GM21737 (cell line): ENCODE measurements at regions not wholly inside any gene's neighbourhood (a gene's known extent, or its start where the extent isn't known, plus 50 kb on each side); places are given as distances from the start of the nearest gene placed in this dataset.

ENCODE experiments used
- ATAC-seq: cut with Tn5 transposase; IDR thresholded peaks from one replicate; pipeline ENCODE4 v1.9.1; 2021; ENCODE audit warnings: mild to moderate bottlenecking, moderate library complexity; ENCODE audit not compliant: unreplicated experiment

DNA sequence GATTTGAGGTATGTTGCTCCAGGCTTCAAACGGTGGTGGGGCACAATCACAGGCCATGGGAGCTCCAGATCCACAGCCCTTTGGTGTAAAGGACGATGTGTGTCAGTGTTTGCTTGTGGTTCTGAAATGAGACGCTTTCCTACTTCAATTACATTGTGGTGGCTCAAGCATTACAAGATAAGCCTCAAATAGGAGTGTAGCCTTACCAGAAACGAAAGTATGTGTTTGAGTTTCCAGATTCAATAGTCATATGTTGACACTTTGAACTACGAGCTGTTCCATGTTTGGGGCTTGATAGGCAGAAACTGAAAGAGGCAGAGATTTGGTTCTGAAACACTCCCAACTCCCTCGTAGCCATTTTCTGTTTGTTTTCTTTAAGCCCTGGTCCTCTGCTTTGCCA, 187.1 kb downstream of the MYLK4 start:
- ATAC-seq, result no peak

DNA sequence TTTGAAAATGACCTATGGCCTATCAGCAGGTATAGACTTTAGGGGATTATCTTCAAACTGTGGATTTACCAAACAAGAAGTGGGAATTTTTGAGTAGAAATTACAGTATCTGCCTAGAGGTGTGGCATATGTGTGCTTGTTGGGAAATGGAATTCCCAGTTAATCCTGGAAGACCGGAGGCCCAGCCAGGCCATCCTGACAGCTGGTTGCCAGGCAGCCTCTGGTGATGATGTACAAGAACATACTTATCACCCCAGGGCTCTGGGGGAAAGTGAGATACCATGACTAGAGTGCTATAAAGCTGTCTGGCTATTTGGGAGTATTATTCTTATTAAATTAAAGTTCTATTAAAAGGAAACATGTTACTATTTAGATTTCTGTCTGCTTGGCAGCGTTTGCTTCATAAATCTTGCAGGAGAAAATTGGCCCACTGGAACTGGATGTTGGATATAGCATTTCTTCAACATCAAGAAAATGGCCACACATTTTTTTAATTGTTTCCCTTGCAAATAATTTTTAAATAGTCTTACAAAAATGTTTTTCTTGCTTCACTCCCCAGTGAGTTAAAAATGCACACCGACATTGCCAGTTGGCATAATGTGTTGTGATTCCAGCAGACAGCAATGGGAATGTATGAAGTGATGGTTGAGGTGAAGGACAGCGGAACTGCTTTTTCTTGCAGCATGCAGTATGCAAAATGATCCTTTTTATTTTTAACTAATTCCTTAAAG, 187.8 kb downstream of the MYLK4 start:
- no peak for ATAC-seq

DNA sequence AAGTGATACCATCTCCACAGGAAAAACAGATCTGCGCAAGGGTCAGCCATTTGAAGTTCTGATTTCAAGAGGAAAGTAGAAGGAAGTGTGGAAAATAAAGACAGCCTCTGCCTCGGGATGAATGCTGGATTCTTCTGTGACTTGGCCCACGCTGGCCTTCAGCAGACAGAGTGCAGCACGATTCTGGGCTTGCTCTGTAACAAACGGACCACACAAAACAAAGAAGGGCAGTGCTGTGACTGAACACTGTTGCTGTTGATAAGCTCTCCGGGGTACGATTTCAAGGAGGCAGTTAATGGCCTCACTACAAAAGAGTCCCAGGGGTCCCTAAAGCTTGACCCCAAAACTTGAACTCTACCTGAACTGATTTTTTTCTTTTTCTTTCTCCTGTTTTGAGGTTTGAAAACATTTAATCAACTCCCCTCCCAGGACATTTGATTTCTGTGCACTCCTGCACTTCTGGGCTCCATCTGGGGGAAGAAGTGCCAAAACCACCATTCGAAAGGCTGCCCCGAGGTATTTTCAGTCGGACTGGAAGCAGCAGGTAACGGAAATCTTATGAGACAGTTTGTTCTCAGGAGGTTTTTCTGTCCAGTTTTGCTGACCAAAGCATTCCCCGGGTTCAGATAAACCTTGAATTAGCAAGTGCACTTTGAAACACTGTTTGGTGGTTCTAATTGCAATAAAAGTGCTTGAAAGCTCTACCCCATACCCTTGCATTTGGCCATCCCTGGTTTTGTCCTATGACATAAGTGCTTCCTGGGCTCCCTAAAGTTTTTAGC, 189.6 kb downstream of the MYLK4 start:
- ATAC-seq, result no peak

DNA sequence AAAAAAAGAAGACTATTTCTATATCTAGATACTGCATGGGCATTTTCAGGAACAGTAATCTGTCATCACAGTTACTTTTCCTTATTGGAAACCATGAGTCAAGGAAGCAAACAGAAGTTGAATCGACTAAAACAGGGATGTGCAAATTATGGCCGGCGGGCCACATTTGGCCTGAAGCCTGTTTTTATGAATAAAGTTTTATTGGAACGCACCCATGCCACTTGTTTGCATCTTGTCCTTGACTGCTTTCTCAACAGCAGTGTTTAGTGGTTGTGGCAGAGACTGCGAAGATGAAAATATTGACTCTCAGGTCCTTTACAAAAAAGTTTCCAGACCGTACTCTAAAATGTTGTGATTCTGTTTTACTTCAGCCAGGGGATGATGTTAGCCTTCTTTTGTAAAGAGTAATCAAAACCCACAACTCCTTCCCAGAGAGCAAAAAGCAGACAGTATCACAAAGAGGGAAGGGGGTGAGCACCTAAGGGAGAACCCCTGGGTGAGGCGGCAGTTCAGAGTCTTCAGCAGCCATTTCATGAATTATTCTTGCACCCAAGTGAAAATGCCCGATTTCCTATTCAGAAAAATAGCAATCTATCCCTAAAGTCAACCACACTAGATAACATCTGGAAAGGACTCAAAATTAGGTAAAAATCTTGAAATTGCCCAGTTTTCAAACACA, 190.4 kb downstream of the MYLK4 start:
- no peak for ATAC-seq

DNA sequence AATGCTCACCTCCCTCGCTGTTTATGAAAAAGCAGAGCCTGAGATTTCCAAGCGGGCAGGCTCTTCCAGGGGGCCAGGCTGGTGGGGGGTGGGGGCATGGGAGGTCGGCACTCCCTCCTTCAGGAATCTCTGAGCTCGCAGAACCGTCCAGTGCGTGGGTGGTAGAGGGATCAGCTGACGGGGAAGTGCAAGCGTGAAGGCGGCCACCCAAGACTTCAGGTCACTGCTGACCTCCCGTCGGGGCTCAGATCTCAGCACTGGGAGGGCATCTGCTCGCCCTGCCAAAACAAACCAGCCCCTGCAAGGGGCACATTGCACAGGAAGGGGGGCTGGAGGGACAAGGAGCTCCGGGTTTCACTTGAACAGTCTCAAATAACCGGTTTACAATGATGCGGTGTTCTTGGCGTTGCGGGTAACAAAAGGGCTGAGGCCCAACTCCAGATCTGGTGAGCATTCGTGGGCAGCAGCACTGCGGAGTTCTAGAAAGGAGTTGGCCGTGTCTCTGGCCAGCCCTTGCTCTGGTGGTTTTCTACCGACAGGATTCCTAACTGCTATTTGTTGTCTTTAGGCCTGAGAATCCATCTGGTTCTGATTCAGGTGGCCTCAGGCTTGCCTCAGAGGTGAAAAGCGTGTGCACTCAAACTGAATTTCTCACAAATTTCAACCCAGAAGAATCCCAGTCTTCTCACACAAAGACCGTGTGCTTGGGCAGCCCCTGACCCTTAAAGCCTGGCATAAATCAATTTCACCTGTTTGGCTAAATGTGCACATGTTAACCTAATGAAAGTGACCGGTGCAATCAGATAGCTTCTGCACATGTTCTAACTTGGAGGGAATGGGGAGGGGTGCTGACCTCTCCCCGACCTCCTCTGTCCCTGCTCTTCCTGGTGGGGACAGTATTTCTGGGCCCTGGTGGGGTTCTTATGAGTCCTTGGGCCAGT, 191.6 kb downstream of the MYLK4 start:
- ATAC-seq, result no peak

DNA sequence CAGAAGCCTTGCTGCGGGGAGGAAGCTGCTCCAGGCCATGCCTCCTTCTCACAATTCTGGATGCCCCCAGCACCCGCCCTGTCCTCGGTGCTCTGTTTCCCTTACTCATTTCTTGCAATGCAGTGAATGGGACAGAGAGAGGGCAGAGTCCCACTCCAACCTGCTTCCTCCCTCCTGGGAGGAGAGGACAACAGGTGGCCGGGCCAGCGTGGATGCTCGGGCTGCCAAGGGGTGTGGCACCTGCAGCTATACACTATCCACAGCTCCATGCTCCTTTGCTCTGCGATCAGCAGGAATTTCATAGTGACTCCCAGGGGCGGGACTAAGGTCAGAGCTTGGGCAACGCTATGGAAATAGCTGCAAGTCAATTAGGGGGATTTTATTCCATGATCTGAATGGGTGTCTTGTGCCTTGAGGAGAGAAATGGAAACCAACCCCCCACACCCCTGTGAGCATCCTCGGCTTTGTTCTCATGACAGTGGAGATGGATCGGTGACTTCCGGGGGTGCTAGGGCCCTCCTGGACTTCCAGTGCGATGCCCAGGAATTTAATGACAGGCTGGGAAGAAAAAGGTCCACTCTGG, 192.5 kb downstream of the MYLK4 start:
- no peak for ATAC-seq

DNA sequence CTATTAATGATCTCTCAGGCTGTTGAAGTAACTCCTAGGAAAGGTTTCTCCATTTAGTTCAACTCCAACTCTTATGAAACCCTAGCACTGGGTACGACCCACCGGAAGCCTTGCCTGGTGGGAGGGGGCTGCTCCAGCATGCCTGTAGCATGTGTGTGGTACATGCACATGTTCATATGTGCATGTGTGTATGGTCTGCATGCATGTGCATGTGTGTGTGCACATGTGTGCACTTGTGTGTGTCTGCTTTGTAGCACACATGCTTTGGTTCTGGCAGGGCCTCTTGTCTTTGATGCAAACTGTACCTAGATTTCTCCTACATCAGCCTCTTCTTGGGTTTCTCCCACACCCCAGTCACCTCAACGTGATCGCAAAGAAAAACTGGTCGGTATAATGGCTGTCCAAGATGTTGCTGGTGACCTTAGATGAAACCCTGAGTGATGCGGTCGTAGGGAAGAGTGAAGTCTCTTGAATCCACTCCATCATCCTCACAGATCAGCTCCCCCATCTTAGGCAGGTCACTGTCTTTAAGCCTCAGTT, 193.5 kb downstream of the MYLK4 start:
- no peak for ATAC-seq

DNA sequence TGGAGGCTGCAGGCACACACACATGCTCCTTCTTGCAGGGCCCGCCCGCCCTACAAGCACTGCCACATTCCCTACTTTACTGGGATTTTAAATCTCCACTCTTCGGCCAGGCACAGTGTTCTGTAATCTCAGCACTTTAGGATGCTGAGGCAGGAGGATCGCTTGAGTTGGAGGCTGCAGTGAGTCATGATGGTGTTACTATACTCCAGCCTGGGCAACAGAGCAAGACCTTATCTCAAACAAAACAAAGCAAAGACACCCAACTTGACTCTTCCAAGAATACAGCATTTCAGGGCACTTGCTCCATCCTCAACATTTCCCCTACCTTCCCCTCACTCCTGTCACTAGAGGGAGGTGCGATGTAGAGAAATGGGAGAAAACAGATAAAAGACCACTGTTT, 194.0 kb downstream of the MYLK4 start:
- ATAC-seq, result no peak

DNA sequence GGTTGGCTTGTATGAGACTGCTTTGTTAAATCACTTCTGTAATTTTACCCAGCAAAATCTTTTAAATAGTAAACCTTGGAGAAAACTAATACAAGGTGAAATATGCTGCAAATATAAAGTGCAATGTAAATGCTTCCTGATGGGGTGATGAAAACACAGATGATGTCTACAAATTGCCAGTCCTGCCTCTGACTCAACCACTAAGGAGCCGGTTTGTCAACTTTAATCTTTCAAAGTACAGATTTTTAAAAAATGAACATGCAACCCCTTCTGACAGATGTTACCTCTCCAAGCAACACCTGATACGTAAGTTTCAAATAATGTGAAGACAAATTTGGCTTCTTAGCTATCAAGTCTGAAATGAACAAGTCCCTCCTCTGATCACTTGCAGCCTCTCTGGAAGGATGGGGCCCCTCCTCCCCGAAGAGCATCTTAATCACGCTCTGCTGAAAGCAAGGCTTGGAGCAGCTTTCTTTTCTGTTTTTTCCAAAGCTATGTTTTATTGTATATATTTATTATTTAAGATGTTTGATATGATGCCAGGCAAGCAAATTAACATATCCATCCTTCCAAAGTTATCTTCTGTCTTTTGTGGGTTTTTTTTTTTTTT, 196.0 kb downstream of the MYLK4 start:
- no peak for ATAC-seq

DNA sequence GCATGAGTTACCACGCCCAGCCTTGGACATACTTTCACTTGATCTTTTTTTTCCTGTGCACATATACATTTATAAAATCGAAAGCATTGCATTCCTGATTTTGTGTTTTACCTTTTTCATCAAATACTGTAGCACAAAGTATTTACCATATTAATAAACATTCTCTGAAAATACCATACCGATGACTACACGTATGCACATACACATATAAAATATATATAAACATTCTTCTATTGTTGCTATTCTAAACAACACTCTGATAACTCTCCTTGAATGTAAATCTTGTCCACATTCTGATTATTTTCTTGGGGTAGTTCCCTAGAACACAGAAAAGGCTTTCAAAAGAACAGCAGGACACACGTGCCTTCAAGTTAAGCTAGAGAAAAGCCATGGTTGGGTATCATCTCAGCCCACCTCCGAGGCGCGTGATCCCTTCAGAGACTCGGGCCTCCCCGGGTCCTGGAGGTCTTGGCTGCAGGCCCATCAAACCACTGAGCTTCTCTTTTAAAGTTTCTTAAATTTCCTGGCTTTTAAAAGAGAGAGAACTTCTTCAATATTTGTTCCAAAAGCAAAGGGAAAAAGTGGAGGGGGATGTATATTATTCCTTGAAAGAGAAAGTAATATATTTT, 198.1 kb downstream of the MYLK4 start:
- ATAC-seq, result no peak

DNA sequence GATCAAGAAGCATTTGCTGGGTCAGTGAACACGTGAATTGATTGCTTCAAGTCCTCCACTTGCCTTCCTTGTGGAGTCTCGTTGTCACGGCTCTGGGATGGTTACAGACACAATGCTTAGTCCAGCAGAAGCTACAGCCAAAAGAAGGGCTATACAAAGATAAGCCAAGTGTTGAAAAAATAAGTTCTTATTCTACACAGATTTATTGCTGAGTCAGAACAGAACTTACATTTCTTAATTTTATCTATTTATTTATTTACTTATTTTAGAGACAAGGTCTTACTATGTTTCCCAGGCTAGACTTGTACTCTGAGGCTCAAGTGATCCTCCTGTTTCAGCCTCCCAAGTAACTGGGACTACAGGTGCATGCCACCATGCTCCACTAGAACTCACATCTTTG, 199.0 kb downstream of the MYLK4 start:
- ATAC-seq, result no peak

DNA sequence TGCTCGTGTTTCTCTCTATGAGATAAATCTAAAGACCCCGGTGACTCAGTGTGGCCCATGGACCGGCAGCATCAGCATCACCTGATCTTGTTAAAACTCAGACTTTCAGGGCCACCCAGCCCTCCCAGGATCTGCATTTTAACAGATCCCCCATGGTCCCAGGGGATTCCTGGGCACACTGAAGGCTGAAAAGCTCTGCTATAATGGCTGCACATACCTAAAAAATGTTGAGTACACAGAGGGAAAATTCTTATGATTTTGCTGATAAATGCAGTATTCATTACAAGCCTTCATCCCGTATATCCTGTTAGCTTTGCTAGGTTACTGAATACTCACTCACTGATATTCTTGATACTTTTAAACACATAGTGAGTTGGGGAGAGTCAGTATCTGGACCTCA, 200.5 kb downstream of the MYLK4 start:
- no peak for ATAC-seq

DNA sequence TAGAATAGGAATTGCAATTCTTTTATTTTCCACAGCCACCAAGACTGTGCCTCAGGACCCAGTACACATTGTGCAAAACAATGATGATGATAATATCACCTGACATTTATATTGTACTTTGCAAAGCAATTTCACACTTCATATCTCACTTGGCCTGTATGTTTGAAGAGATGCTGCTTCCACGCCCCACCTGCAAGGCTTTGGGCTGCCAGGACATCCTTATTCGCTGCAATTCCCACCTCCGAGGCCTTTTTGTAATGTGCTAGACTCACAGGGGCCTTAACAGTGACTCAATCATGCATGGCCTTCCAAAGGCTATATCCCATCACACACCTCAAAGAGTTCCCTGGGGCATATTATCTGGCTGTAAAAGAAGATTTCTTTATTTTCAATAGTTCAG, 200.9 kb downstream of the MYLK4 start:
- no peak for ATAC-seq

DNA sequence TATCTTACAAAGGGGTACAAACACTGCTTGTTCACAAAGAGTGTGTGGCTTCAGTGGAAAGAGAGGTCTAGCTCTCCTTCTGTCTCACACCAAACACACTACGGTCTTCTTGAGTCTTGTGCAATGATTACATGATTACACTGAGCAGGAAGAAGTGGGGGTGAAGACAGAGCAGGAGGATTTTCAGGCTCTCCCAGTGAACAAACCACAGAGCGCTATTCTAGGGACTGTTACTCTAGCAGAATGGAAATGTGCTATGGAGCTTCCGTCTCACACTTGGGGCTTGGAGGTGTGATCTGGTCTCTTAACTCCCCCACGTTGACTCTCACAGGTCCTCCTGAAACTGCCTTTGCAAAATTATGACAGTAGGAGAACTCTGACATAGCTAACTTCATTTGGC, 203.4 kb downstream of the MYLK4 start:
- no peak for ATAC-seq

DNA sequence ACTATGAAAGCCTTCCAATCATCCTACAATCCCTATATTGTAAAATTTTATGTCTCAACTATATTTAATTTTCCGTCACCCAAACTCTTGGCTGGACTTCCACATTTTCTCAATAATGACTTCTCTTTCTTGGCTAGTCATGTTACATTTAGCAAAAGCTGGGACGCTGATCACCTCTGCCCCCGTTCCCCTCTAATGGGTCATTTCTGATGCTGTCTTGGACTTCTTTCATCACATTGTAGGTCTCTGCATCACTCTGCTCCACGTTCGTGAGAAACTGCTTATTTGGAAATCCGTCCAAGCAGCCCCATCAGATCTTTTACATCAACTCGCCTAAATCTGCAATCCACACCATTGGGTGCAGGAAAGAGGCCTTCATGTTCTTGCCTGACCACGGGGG, 203.8 kb downstream of the MYLK4 start:
- ATAC-seq, result no peak

DNA sequence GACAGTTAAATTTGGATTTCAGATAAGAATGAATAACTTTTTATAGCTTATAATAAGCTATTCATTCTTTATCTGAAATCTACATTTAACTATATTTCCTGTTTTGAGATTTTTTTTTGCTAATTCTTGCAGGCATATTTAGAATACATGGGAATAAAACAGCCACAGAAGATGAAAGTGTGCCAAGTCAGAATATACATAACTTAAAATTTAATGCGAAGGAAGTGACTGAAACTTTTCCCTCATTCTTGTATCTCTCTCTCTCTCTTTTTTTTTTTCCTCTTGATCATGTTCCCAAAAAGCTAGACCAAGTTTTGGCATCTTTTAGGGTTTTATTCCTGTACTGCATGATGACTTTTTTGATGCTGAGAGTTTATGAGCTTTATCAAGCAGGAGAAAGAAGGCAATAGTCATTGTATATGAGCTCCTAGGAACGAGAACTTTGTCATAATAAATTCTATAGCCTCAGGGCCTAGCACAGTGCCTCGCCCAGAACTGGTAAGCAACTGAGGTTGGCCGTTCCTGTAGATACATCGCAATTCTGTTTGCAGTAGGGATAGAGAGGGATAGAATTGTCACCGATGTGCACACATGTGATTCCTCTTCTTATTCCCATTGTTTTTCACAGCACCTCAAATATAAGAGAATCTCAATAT, 205.2 kb downstream of the MYLK4 start:
- ATAC-seq, result no peak

DNA sequence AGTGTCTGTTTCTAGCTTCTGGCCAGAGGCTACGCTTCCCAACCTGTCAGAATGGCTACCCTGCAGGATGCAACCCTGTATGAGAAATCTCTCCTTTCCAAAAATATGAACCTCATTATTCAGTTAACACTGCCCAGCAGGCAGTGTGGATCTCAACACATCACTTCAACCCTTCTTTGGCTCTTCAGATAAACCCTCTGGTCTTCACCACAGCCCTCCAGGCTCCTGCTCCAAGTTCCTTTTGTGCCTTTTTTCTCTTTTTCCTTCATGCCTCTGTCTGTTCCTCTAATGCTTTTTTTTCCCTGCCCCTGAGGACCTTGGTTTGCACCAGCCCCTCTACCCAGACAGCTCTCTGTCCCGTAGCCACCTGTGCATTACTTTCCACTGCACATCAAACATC, 207.4 kb downstream of the MYLK4 start:
- ATAC-seq, result no peak

DNA sequence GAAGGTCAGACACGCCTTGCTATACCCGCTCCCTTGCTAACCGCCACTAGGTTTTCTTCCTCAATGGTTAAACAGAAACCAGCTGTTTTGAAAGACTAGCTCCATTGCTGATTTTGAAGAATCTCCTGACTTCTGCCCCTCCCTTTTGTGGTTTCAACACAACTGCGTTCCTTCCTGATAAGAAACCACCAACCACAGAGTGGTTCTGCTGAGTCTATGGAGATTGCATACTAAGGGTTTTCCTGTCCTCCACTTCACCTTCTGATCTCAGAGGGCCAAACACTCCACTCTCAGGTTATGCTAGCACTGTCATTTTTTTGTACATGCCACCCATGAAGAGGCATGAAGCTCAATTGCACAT, 207.9 kb downstream of the MYLK4 start:
- peak; percentile 81 for ATAC-seq
